Endothelial cell of umbilical vein (primary cell): ENCODE measurements at regions not wholly inside any gene's neighbourhood (a gene's known extent, or its start where the extent isn't known, plus 50 kb on each side); places are given as distances from the start of the nearest gene placed in this dataset.

Experiments used
- BruUV-seq: library from RNA; stranded (reverse); fragments of 400-500 nt; replicated peaks from 2 replicates; lab custom pipeline; 2021; lab: Mats Ljungman, UMichigan
- CTCF ChIA-PET: fragments of 300-600, 350-600 bp; sonication (Branson Sonifier 250); formaldehyde crosslinking; loops from one replicate; lab custom pipeline; 2021; ENCODE audit warnings: antibody characterized with exemption, inconsistent platforms; lab: Charles Lee
- POLR2A ChIA-PET: fragments of 300-600, 350-600 bp; sonication (Branson Sonifier 250); formaldehyde crosslinking; loops from one replicate; lab custom pipeline; 2021; ENCODE audit warnings: antibody characterized with exemption, inconsistent platforms; lab: Charles Lee
- DNase-seq: peaks from one replicate; pipeline ENCODE4 v3.0.0-alpha.2; 2011; ENCODE audit warnings: low read depth, low spot score
- FAIRE-seq: peaks from 2 replicates; lab custom pipeline; 2011; peaks lifted over from hg19 to GRCh38; lab: Jason Lieb, UNC
- H2AFZ ChIP-seq: 2 replicates; pipeline ENCODE4 v1.6.0; 2012; ENCODE audit warnings: low read depth, low read length, control low read depth, inconsistent platforms
- H3K27ac ChIP-seq: 2 replicates; pipeline ENCODE4 v1.5.1; 2011; ENCODE audit warnings: low read depth, mild to moderate bottlenecking, control low read depth, low read length, moderate library complexity; ENCODE audit not compliant: insufficient read depth
- H3K27me3 ChIP-seq, 2 experiments: 2 replicates each; pipeline versions ENCODE4 v1.6.0 to v1.6.1; 2011; ENCODE audit warnings: low read length in 2 of 2, mixed read lengths in 1 of 2; ENCODE audit not compliant: control insufficient read depth in 2 of 2, insufficient read depth in 2 of 2
- H3K36me3 ChIP-seq, 2 experiments: 2 replicates in 1 of 2; 3 replicates in 1 of 2; pipeline ENCODE4 v1.5.1; 2011; ENCODE audit warnings: low read length in 2 of 2, mild to moderate bottlenecking in 1 of 2, moderate library complexity in 1 of 2; ENCODE audit not compliant: control insufficient read depth in 2 of 2, insufficient read depth in 2 of 2; ENCODE audit errors: extremely low read depth in 1 of 2
- H3K4me1 ChIP-seq: 3 replicates; pipeline ENCODE4 v1.5.1; 2011; ENCODE audit warnings: mild to moderate bottlenecking, low read length; ENCODE audit not compliant: control insufficient read depth, insufficient read depth; ENCODE audit errors: extremely low read depth
- H3K4me2 ChIP-seq: 2 replicates; pipeline ENCODE4 v1.6.1; 2011; ENCODE audit warnings: low read length, control low read depth, mixed read lengths; ENCODE audit not compliant: insufficient read depth
- H3K4me3 ChIP-seq, 3 experiments: fragments of 200-600 bp in 1 of 3; sonication (generic), shearing (Covaris generic) in 1 of 3; replicated peaks in 1 of 3; 2 replicates each; pipeline ENCODE4 v1.5.1; 2011 to 2016; ENCODE audit warnings: control low read depth in 3 of 3, low read length in 3 of 3, mild to moderate bottlenecking in 2 of 3, inconsistent platforms in 1 of 3, low read depth in 1 of 3, moderate library complexity in 1 of 3; ENCODE audit not compliant: insufficient read depth in 1 of 3
- H3K79me2 ChIP-seq: 2 replicates; pipeline ENCODE4 v1.6.0; 2012; ENCODE audit warnings: low read length, inconsistent platforms; ENCODE audit not compliant: control insufficient read depth, insufficient read depth
- H3K9ac ChIP-seq: replicated peaks from 2 replicates; pipeline ENCODE3; 2011; ENCODE audit warnings: low read length, control low read depth; ENCODE audit not compliant: insufficient read depth; ENCODE audit errors: extremely low read depth
- H3K9me1 ChIP-seq: replicated peaks from 3 replicates; pipeline ENCODE4 v1.6.0; 2011; ENCODE audit warnings: mild to moderate bottlenecking, low read length; ENCODE audit not compliant: control insufficient read depth, insufficient read depth; ENCODE audit errors: extremely low read depth
- H3K9me3 ChIP-seq: replicated peaks from 2 replicates; pipeline ENCODE4 v1.5.1; 2012; ENCODE audit warnings: low read length, inconsistent platforms; ENCODE audit not compliant: control insufficient read depth, insufficient read depth
- H4K20me1 ChIP-seq: replicated peaks from 2 replicates; pipeline ENCODE3; 2011; ENCODE audit warnings: mild to moderate bottlenecking, low read length; ENCODE audit not compliant: control insufficient read depth, insufficient read depth; ENCODE audit errors: extremely low read depth
- CTCF ChIP-seq, 2 donors: IDR thresholded peaks; 1 replicate in 1 of 2; 2 replicates in 1 of 2; pipeline ENCODE4 v1.5.1; 2011; ENCODE audit warnings: low read length in 2 of 2, mild to moderate bottlenecking in 2 of 2, moderate library complexity in 2 of 2, control low read depth in 1 of 2, inconsistent platforms in 1 of 2, low read depth in 1 of 2; ENCODE audit not compliant: insufficient read depth in 1 of 2; ENCODE audit errors: extremely low read depth in 1 of 2
- EZH2 ChIP-seq: IDR thresholded peaks from 2 replicates; pipeline ENCODE4 v1.6.1; 2012; ENCODE audit warnings: borderline replicate concordance, low read depth, mild to moderate bottlenecking, moderate library complexity, low read length, inconsistent platforms; ENCODE audit not compliant: severe bottlenecking
- FOS ChIP-seq: IDR thresholded peaks from 2 replicates; pipeline ENCODE4 v1.6.1; 2011; ENCODE audit warnings: mild to moderate bottlenecking, low read length, moderate library complexity, borderline replicate concordance; ENCODE audit not compliant: insufficient read depth
- GATA2 ChIP-seq: IDR thresholded peaks from 2 replicates; pipeline ENCODE4 v1.7.0; 2011; ENCODE audit warnings: low read depth, mild to moderate bottlenecking, moderate library complexity, mixed read lengths, low read length; ENCODE audit not compliant: insufficient read length, insufficient read depth
- JUN ChIP-seq: IDR thresholded peaks from 2 replicates; pipeline ENCODE4 v1.6.1; 2011; ENCODE audit warnings: borderline replicate concordance, low read depth; ENCODE audit not compliant: insufficient read length, insufficient read depth
- MAX ChIP-seq: IDR thresholded peaks from 2 replicates; pipeline ENCODE4 v1.6.1; 2011; ENCODE audit not compliant: insufficient read depth, insufficient read length
- MYC ChIP-seq: IDR thresholded peaks from one replicate; pipeline ENCODE4 v1.6.1; 2011; ENCODE audit warnings: mild to moderate bottlenecking, low read depth, low read length
- POLR2A ChIP-seq: IDR thresholded peaks from 2 replicates; pipeline ENCODE4 v1.6.1; 2012; ENCODE audit warnings: low read depth, mild to moderate bottlenecking, control low read depth, low read length
- POLR2AphosphoS5 ChIP-seq: IDR thresholded peaks from 2 replicates; pipeline ENCODE4 v1.6.1; 2012; ENCODE audit warnings: low read depth, mild to moderate bottlenecking, control low read depth, low read length, moderate library complexity; ENCODE audit not compliant: insufficient read depth
- dilution Hi-C: fragments of 300-500 bp; cut with MboI; formaldehyde crosslinking; loops from one replicate; pipeline ENCODE4 v1.15.0; 2019; ENCODE audit warnings: low sequenced_read_pairs; ENCODE audit not compliant: extremely low pct_ligation_motif_present
- intact Hi-C: fragments of 100-400 bp; cut with micrococcal nuclease; formaldehyde crosslinking; loops from one replicate; pipeline ENCODE4 v1.10.0; 2022

GRCh38 chr2:100216015-100216414 is 73.6 kb upstream of the AFF3 start:
- CTCF ChIA-PET = no interaction called here
- H3K9me3 ChIP-seq = no peaks in the 10 kb centered on the region
- no peak overlapping the region for H3K9ac ChIP-seq
- H3K36me3 ChIP-seq = no peaks in the 10 kb centered on the region
- no TSS peak for BruUV-seq
- H3K27ac ChIP-seq = no peak overlapping the region
- H3K9me1 ChIP-seq = no peaks in the 10 kb centered on the region
- H3K4me1 ChIP-seq = no peaks in the 10 kb centered on the region
- intact Hi-C loops (no loop called here), dilution Hi-C loops (no loop called here)
- POLR2A ChIA-PET = no interaction called here
- no peak for FAIRE-seq
- DNase-seq = no peak
- no peak overlapping the region for H3K4me3 ChIP-seq
- H3K79me2 ChIP-seq = no peaks in the 10 kb centered on the region
- H2AFZ ChIP-seq = no peak overlapping the region
- no peak for TF ChIP-seq POLR2A
- TF ChIP-seq JUN = no peak
- no peak for TF ChIP-seq MAX
- H3K27me3 ChIP-seq = peaks cover 1 to 6% of the 10 kb centered on the region in 2 experiments
- H4K20me1 ChIP-seq = no peaks in the 10 kb centered on the region
- H3K4me2 ChIP-seq = no peak overlapping the region

DNA sequence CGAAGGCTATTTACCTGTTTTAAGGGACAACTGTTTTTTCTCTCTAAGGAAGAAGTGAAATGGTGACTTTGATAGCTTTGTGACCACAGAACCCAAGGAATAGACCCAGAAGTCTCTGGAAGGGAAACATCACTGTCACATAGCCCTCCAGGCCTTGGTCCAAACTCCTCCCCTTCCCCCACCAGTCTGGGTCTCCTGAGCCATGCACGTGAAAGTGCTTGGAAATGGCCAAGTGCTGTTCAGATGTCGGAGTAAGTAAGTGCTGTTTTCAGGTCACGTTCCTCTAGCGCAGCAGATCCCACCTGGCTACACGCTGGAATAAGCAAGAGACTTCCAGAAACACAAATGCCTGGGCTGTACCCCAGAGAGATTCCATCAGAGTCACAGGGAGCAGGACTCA is 73.0 kb upstream of the AFF3 start:
- POLR2A ChIA-PET = no interaction called here
- intact Hi-C loops (no loop called here), dilution Hi-C loops (no loop called here)
- TF ChIP-seq POLR2AphosphoS5 (no peak), EZH2 (no peak), GATA2 (no peak), CTCF (IDR thresholded peaks at IDR 0.05; ENCODE audit: extremely low read depth in 1 of 2, insufficient read depth in 1 of 2, low read depth in 1 of 2, low read length in 2 of 2) (no peak), JUN (no peak), MYC (no peak), POLR2A (no peak), FOS (no peak), MAX (no peak)
- Histone ChIP-seq H3K4me3 (no peak overlapping the region), H3K9me3 (no peaks in the 10 kb centered on the region), H3K4me1 (no peaks in the 10 kb centered on the region), H3K4me2 (no peak overlapping the region), H3K27ac (no peak overlapping the region), H3K27me3 (peaks cover 1 to 8% of the 10 kb centered on the region in 2 experiments), H4K20me1 (no peaks in the 10 kb centered on the region), H3K9ac (no peak overlapping the region), H2AFZ (no peak overlapping the region), H3K9me1 (no peaks in the 10 kb centered on the region), H3K36me3 (no peaks in the 10 kb centered on the region), H3K79me2 (no peaks in the 10 kb centered on the region)
- FAIRE-seq (no peak), DNase-seq (no peak)
- CTCF ChIA-PET = interaction anchor here (1.2 kb wide), 1 partner anchor 396 kb away, joined by 3 read pairs; no protein-coding TSS in a partner anchor
- BruUV-seq = no TSS peak
